CD4-positive, alpha-beta T cell treated with Interleukin-17A for 4 hours (primary cell): ENCODE measurements at regions not wholly inside any gene's neighbourhood (a gene's known extent, or its start where the extent isn't known, plus 50 kb on each side); places are given as distances from the start of the nearest gene placed in this dataset.

Experiments used
- DNase-seq: peaks from one replicate; pipeline ENCODE4 v3.0.0-alpha.2; 2020; ENCODE audit warnings: mixed read lengths

DNA sequence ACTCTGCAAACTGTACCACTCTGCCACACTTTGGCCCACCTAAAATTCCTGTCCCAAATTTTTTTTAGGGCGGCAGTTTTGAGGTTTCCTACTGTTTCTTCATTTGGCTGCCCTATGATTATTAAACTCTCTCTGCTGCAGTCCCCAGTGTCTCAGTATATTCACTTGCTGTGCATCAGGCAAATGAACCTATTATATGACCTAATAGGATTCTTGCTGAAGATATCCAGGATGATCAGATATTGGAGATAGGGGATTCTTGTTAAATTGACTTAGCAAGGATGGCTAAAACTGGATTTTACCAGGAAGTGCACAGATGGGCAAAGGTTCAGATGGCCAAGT, 410.8 kb upstream of the DDI1 start:
- no peak for DNase-seq

DNA sequence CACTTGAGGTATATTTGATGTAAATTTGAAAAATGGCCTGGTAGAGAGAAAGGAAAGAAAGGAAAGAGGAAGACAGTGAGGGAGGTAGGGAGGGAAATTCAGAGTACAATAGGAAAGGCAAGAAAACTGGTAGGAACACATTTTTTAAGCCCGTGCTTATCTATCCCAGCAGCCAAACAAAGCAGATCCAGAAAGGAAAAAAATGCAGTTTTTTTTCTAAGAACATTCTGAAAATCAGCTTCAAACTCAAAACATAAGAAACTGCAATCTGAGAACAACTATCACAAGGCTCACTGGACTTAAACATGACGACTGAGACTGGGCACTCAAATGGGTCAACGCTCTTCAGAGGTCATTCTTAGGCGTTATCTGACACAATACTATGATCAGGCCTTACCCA, 408.3 kb upstream of the DDI1 start:
- no peak for DNase-seq

GRCh38 chr11:103631841-103632240, 404.6 kb upstream of the DDI1 start:
- no peak for DNase-seq

DNA sequence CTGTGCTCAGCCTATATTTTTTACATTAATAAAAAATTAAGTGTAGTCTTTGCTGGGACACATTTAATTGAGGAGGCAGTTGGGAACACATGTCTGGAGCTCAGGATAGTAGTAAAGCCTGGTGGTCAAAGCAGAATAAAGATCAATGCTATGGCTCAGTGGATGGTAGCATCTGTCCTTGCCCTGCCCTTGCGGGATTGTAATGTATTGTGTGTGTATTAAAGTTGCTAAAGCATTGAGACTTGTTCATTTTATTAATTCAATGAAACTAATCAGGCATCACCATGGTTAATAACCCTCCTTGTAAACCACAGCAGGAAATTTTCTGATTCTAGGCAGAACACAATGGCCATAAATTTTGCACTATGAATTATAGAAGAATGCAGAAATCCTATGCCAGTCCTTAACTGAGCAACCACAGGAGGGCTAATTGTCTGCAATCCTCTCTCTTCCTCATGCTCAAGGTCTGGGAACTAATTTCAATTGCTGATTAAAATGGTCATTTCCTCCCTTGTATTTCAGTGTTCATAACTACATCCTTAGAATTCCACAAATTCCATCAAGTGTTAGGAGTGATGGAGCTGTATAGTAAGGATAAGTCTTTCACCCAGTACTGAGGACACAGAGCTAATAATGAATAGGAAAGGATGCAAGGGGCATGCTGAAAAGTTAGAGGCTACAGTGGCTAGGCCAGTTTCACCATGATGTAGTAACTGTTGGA, 403.2 kb upstream of the DDI1 start:
- no peak for DNase-seq

- DNase-seq, result no peak
Measured at GRCh38 chr11:103633819-103634590, 402.4 kb upstream of the DDI1 start.

GRCh38 chr11:103636232-103636631, 400.2 kb upstream of the DDI1 start:
- DNase-seq, result no peak

- no peak for DNase-seq
Measured at GRCh38 chr11:103637295-103637694, 399.1 kb upstream of the DDI1 start.

DNA sequence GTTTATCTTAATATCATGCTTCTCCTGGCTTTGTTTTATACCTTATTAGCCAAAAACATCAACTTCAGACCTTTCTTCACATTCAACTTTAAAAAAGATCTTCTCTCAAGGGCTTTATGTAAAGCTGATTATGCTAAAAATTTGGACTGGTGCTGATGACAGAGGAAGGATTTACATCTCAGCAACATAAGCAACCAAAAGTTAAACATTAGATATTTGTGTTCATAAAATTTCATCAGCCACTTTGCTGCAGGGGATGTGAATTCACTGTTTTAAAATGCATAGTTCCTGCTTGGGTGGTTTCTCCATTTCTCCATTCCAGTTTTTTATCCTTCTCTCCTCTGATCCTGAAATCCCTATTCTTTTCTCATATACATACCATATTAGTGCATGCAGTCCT, 398.6 kb upstream of the DDI1 start:
- DNase-seq, result no peak

DNA sequence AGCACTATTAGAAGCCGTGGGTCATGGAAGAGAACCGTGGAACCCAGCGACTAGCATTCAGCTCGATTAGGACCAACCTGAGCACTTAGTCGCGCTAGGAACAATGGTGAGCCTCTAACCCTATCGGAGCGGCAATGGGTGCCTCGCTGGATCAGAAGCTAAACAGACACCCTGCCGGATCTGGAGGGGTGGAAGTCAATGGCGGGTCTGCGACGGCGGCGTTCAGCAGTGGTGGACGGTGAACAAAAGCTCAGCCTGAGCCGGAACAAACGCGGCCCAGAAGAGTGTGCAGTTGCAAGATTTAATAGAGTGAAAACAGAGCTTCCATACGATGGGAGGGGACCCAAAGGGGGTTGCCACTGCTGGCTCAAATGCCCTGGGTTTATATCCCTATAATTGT, 391.8 kb upstream of the DDI1 start:
- DNase-seq, result no peak

- DNase-seq, result no peak
Measured at GRCh38 chr11:103648054-103648453, 388.4 kb upstream of the DDI1 start.

DNA sequence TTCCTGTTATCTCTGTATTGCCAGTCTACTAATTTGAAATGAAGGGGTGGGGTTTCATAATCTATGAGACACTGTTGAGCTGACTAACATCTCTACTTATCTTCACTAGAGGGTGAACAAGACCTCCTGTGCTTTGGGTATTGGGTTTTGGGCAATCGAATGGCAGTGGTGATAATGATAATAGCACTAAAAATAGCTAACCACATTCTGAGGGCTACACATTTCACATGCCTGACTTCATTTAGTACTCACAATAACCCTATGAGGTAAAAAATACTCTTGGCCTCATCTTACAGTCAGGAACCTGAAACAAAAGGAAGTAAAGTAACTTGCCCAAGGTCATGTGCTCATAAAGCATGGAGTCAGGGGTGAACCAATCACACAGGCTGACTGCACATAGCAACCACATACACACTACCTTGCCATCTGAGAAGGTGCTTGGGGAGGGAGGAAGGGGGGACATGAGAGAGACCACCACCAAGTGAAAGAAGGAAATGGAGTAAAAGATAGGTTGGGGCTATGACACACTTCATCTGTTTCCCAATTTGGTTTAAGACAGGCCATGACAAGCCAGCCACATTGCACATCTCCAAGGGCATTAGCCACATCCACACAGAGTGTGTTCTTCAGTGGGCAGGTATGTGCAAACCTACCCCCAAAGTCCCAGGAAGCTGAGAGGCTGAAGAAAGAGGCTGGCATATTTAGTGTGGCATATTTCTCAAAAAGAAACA, 387.6 kb upstream of the DDI1 start:
- no peak for DNase-seq

DNA sequence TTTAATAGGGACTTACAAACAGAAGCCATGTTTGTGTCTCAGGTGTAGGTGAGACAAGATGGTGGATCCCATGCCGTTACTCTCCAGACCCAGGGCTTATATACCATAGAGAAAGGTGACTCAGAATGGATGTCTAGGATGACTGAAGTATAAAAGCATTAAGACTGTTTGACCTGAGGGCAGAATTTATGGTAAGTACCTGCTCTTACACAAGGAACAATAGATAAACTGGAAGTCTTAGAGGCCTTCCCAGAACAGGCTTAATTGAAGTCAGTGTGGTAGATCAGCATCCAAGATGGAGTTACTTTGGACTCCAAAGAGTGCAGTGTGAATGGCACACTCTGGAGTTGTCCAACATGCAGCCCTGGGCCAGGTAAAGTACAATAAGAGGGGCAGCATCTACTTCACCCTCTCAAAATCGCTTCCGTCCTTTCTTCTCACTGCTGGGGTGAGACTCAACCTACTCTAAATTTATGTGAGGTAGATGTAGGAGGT, 387.0 kb upstream of the DDI1 start:
- no peak for DNase-seq

GRCh38 chr11:103650330-103650729, 386.1 kb upstream of the DDI1 start:
- no peak for DNase-seq

GRCh38 chr11:103651341-103651998, 385.0 kb upstream of the DDI1 start:
- no peak for DNase-seq

- DNase-seq, result no peak
Measured at GRCh38 chr11:103652013-103652412, 384.4 kb upstream of the DDI1 start.

- no peak for DNase-seq
Measured at GRCh38 chr11:103656382-103656781, 380.1 kb upstream of the DDI1 start.

- DNase-seq, result no peak
Measured at GRCh38 chr11:103659206-103659618, 377.2 kb upstream of the DDI1 start.

DNA sequence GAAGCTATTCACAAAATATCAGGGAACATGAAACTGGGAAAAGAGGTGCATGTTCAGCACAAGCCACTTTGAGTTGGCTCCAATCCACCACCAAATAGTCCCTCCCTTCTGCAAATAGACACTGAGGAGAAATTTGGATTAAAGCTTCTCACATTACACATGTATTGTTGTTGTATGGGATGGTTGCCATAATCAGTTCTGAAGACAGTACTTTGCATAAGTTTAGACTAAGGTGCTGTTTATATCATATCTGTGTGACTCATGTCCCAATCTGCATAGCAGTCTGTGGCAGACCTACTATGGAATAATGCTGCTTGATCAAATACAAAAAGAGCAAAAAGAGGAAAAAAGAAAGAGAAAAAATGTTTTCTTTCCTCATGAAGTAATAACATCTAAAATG, 376.7 kb upstream of the DDI1 start:
- no peak for DNase-seq

DNA sequence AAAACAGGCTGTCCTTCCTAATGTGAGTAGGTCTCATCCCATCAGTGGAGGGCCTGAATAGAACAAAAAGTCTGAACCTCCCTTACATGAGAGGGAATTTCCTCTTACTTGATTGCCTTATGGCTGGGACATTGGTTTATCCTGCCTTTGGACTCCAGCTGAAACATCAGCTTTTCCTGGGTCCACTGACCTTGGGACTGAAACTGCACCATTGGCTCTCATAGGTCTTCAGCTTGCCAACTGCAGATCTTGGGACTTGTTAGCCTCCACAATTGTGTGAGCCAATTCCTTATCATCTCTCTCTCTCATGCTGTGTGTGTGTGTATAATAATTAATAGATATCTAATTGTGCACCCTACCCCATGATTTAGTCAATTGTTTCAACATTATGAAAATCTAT, 375.3 kb upstream of the DDI1 start:
- no peak for DNase-seq

DNA sequence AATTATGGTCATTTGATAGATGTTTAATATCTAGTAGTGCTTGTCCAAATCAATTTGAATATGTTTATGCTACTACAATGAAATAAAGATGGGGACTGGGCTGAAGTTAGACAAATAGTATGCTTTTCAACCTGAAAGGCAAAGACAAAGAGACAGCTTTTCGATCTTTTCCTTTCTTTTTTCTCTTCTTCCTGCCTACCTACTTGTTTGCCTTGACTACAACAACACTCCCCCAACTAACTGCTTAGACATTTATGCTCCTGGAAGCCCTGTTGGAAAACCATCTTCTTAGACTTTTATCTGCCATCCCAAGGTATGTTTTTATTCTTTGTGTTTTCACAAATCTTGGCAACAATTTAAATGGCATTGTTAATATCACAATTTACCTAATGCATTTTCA, 374.4 kb upstream of the DDI1 start:
- no peak for DNase-seq

DNA sequence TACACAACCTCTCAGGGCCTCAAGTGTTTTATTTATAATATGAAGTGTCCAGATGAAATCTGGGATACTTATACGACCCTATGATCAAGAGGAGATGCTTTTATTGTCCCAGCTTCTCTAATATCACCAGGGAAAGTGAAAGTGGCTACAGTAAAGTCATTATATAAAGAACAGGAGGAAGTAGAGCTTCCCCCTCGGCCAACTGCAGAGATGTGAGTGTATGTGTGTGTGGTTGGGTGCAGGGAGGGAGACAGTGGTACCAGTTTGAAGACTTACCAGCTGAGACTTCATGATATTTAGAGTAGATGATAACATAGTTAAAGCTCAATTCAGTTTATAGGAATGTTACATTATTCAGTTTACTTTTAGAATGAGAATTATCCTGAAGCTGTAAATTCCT, 373.6 kb upstream of the DDI1 start:
- no peak for DNase-seq

- no peak for DNase-seq
Measured at GRCh38 chr11:103668859-103669258, 367.6 kb upstream of the DDI1 start.

- no peak for DNase-seq
Measured at GRCh38 chr11:103671143-103671651, 365.2 kb upstream of the DDI1 start.
